ENCODE measurements at regions not wholly inside any gene's neighbourhood (a gene's known extent, or its start where the extent isn't known, plus 50 kb on each side); places are given as distances from the start of the nearest gene placed in this dataset.

GRCh38 chr7:32330602-32331001 lies 159.6 kb downstream of the LSM5 start:
- no peaks in the 10 kb centered on the region for H3K4me1 ChIP-seq (ENCODE audit: control insufficient read depth in 4 of 4, insufficient read depth in 4 of 4, low read length in 3 of 4)
- no peaks in the 10 kb centered on the region for H3K36me3 ChIP-seq (ENCODE audit: control insufficient read depth in 4 of 4, insufficient read depth in 3 of 4, low read depth in 1 of 4, low read length in 3 of 4)
- no peak overlapping the region for H3K9ac ChIP-seq (ENCODE audit: low read depth in 1 of 2, low read length in 2 of 2)
- 83% methylated on average over 5 of the region's 5 CpGs for WGBS
- H3K9me3 ChIP-seq (ENCODE audit: control insufficient read depth in 4 of 4, low read length in 3 of 4), result peaks cover 0 to 4% (median 0%) of the 10 kb centered on the region in 4 donors
- H3K4me3 ChIP-seq (ENCODE audit: low read depth in 1 of 3, low read length in 3 of 3), result no peak overlapping the region
- H3K27me3 ChIP-seq (ENCODE audit: control insufficient read depth in 4 of 4, insufficient read depth in 4 of 4, low read length in 3 of 4), result no peaks in the 10 kb centered on the region
- H3K27ac ChIP-seq (ENCODE audit: low read depth in 1 of 2, low read length in 2 of 2), result no peak overlapping the region
- DNase-seq (ENCODE audit: low spot score), result no peak
- no peak for TF ChIP-seq TAF1 (conservative IDR thresholded peaks at IDR 0.05)
- TF ChIP-seq RXRA (IDR thresholded peaks at IDR 0.05), result no peak
- TF ChIP-seq GABPA (IDR thresholded peaks at IDR 0.05 in 1 of 2, conservative IDR thresholded peaks at IDR 0.05 in 1 of 2), result no peak
- no peak for TF ChIP-seq CTCF (IDR thresholded peaks at IDR 0.05; ENCODE audit: low read depth, low read length, missing input control)
- no peak for TF ChIP-seq RAD21 (IDR thresholded peaks at IDR 0.05)
- no peak for TF ChIP-seq EGR1 (IDR thresholded peaks at IDR 0.05; ENCODE audit: low read depth in 2 of 2)
- no peak for TF ChIP-seq SP1 (IDR thresholded peaks at IDR 0.05)

GRCh38 chr7:32326078-32326477 lies 164.1 kb downstream of the LSM5 start:
- DNase-seq (ENCODE audit: low spot score), result no peak

More at GRCh38 chr7:32326078-32326477, 164.1 kb downstream of the LSM5 start:
- no peak overlapping the region for H3K9ac ChIP-seq (ENCODE audit: low read depth in 1 of 2, low read length in 2 of 2)
- H3K27me3 ChIP-seq (ENCODE audit: control insufficient read depth in 4 of 4, insufficient read depth in 4 of 4, low read length in 3 of 4), result no peaks in the 10 kb centered on the region
- H3K4me3 ChIP-seq (ENCODE audit: low read depth in 1 of 3, low read length in 3 of 3), result no peak overlapping the region
- 49% methylated on average over 1 of the region's 1 CpG for WGBS
- H3K36me3 ChIP-seq (ENCODE audit: control insufficient read depth in 4 of 4, insufficient read depth in 3 of 4, low read depth in 1 of 4, low read length in 3 of 4), result no peaks in the 10 kb centered on the region
- TF ChIP-seq TAF1 (conservative IDR thresholded peaks at IDR 0.05) (no peak), JUND (IDR thresholded peaks at IDR 0.05) (no peak), ZBTB33 (IDR thresholded peaks at IDR 0.05) (no peak), GABPA (IDR thresholded peaks at IDR 0.05 in 1 of 2, conservative IDR thresholded peaks at IDR 0.05 in 1 of 2) (no peak), HNF4G (IDR thresholded peaks at IDR 0.05) (no peak), FOXA2 (IDR thresholded peaks at IDR 0.05) (no peak), CTCF (IDR thresholded peaks at IDR 0.05; ENCODE audit: low read depth, low read length, missing input control) (no peak), SP1 (IDR thresholded peaks at IDR 0.05) (no peak), NR2F2 (IDR thresholded peaks at IDR 0.05) (no peak), RAD21 (IDR thresholded peaks at IDR 0.05) (no peak), EGR1 (IDR thresholded peaks at IDR 0.05; ENCODE audit: low read depth in 2 of 2) (no peak), ATF3 (IDR thresholded peaks at IDR 0.05) (no peak), YY1 (IDR thresholded peaks at IDR 0.05) (no peak), REST (IDR thresholded peaks at IDR 0.05) (no peak), MAX (IDR thresholded peaks at IDR 0.05) (no peak), RXRA (IDR thresholded peaks at IDR 0.05) (no peak), HNF4A (conservative IDR thresholded peaks at IDR 0.05) (no peak)
- H3K9me3 ChIP-seq (ENCODE audit: control insufficient read depth in 4 of 4, low read length in 3 of 4), result no peaks in the 10 kb centered on the region
- H3K27ac ChIP-seq (ENCODE audit: low read depth in 1 of 2, low read length in 2 of 2), result no peak overlapping the region
- H3K4me1 ChIP-seq (ENCODE audit: control insufficient read depth in 4 of 4, insufficient read depth in 4 of 4, low read length in 3 of 4), result no peaks in the 10 kb centered on the region
